HL-60/S4 treated with phorbol 12-myristate 13-acetate at 8.2 ng/mL for 4 days and 3 days (cell line): ENCODE measurements at regions not wholly inside any gene's neighbourhood (a gene's known extent, or its start where the extent isn't known, plus 50 kb on each side); places are given as distances from the start of the nearest gene placed in this dataset.
"Not testable (repeated sequence)": the region's sequence is repeated elsewhere in the genome, so short reads cannot be mapped to it uniquely, and the experiment has no call there.

Source experiments
- in situ Hi-C: fragments of 300-500 bp; cut with MboI; formaldehyde crosslinking; loops from 2 replicates; pipeline ENCODE4 v1.15.0; 2022; ENCODE audit warnings: low sequenced_read_pairs

- in situ Hi-C loops, result no loop called here
Observed at GRCh38 chr15:96160800-96161199, 169.7 kb upstream of the NR2F2 start.

- in situ Hi-C loops, result no loop called here
Observed at GRCh38 chr15:96162322-96162721, 168.2 kb upstream of the NR2F2 start.

- in situ Hi-C loops, result no loop called here
Observed at GRCh38 chr15:96165081-96165480, 165.4 kb upstream of the NR2F2 start.

- in situ Hi-C loops, result no loop called here
Observed at GRCh38 chr15:96165775-96166174, 164.7 kb upstream of the NR2F2 start.

GRCh38 chr15:96166223-96167200 lies 164.0 kb upstream of the NR2F2 start:
- in situ Hi-C loops, result no loop called here

- in situ Hi-C loops, result not testable (repeated sequence)
Observed at GRCh38 chr15:96170616-96170978, 159.9 kb upstream of the NR2F2 start.

GRCh38 chr15:96170979-96171739 lies 159.3 kb upstream of the NR2F2 start:
- in situ Hi-C loops, result no loop called here

GRCh38 chr15:96171853-96172296 lies 158.6 kb upstream of the NR2F2 start:
- in situ Hi-C loops, result no loop called here

GRCh38 chr15:96172417-96172816 lies 158.1 kb upstream of the NR2F2 start:
- in situ Hi-C loops, result no loop called here

GRCh38 chr15:96176831-96177230 lies 153.7 kb upstream of the NR2F2 start:
- in situ Hi-C loops, result no loop called here

- in situ Hi-C loops, result no loop called here
Observed at GRCh38 chr15:96177279-96177678, 153.2 kb upstream of the NR2F2 start.

- in situ Hi-C loops, result no loop called here
Observed at GRCh38 chr15:96180087-96180748, 150.3 kb upstream of the NR2F2 start.

- in situ Hi-C loops, result no loop called here
Observed at GRCh38 chr15:96181217-96181616, 149.3 kb upstream of the NR2F2 start.

GRCh38 chr15:96181873-96182301 lies 148.6 kb upstream of the NR2F2 start:
- in situ Hi-C loops, result no loop called here

- in situ Hi-C loops, result no loop called here
Observed at GRCh38 chr15:96182736-96183513, 147.6 kb upstream of the NR2F2 start.

- in situ Hi-C loops, result no loop called here
Observed at GRCh38 chr15:96183514-96183850, 147.0 kb upstream of the NR2F2 start.

GRCh38 chr15:96183867-96184266 lies 146.6 kb upstream of the NR2F2 start:
- in situ Hi-C loops, result no loop called here

- in situ Hi-C loops, result no loop called here
Observed at GRCh38 chr15:96184297-96184696, 146.2 kb upstream of the NR2F2 start.

- in situ Hi-C loops, result no loop called here
Observed at GRCh38 chr15:96186105-96186504, 144.4 kb upstream of the NR2F2 start.
